Heart left ventricle (tissue), 16 donors: ENCODE measurements at regions not wholly inside any gene's neighbourhood (a gene's known extent, or its start where the extent isn't known, plus 50 kb on each side); places are given as distances from the start of the nearest gene placed in this dataset.

Experiments used
- ATAC-seq, 4 donors: fragments of 200-7000 bp; cut with Tn5 transposase; one replicate each; pipeline ENCODE4 v1.9.1; 2020 to 2022; ENCODE audit warnings: moderate library complexity in 4 of 4, mild to moderate bottlenecking in 3 of 4, moderate number of reproducible peaks in 1 of 4
- DNase-seq, 5 donors: peaks; one replicate each; pipeline ENCODE4 v3.0.0-alpha.2; 2020
- H3K27ac ChIP-seq, 12 donors: fragments of 200-600 bp; sonication (generic) in 4 of 12; one replicate each; pipeline versions ENCODE4 v1.5.0 to v1.8.0; 2016 to 2022; ENCODE audit warnings: mild to moderate bottlenecking in 2 of 12
- H3K27me3 ChIP-seq, 9 donors: fragments of 200-600 bp; sonication (generic) in 2 of 9; one replicate each; pipeline versions ENCODE4 v1.5.1 to v1.8.0; 2016 to 2022; ENCODE audit warnings: mild to moderate bottlenecking in 3 of 9
- H3K36me3 ChIP-seq, 9 donors: fragments of 200-600 bp; sonication (generic) in 2 of 9; one replicate each; pipeline versions ENCODE4 v1.5.0 to v1.8.0; 2018 to 2022; ENCODE audit warnings: mild to moderate bottlenecking in 2 of 9
- H3K4me1 ChIP-seq, 12 donors: fragments of 200-600 bp; sonication (generic) in 4 of 12; one replicate each; pipeline versions ENCODE4 v1.5.0 to v1.8.0; 2016 to 2022; ENCODE audit warnings: mild to moderate bottlenecking in 3 of 12
- H3K4me3 ChIP-seq, 12 donors: fragments of 200-600 bp; sonication (generic) in 4 of 12; one replicate each; pipeline versions ENCODE4 v1.5.0 to v1.8.0; 2017 to 2022; ENCODE audit warnings: mild to moderate bottlenecking in 9 of 12, moderate library complexity in 4 of 12
- H3K9me3 ChIP-seq, 12 donors: fragments of 200-600 bp; sonication (generic) in 4 of 12; one replicate each; pipeline versions ENCODE4 v1.5.0 to v1.8.0; 2016 to 2022; ENCODE audit warnings: mild to moderate bottlenecking in 1 of 12
- CTCF ChIP-seq, 12 donors: fragments of 200-600 bp; sonication (generic) in 4 of 12; IDR thresholded peaks; one replicate each; pipeline versions ENCODE4 v1.5.0 to v1.8.0; 2018 to 2022; ENCODE audit warnings: antibody characterized with exemption in 12 of 12, mild to moderate bottlenecking in 5 of 12
- POLR2A ChIP-seq, 2 donors: fragments of 450-650 bp; IDR thresholded peaks; one replicate each; pipeline ENCODE4 v1.6.1; 2017; ENCODE audit warnings: antibody characterized with exemption in 2 of 2, mild to moderate bottlenecking in 2 of 2, moderate library complexity in 2 of 2
- WGBS, 4 donors: extraction: QIAGEN DNeasy Blood & Tissue Kit in 2 of 4; methylation state at CpG; one replicate each; pipeline versions ENCODE4 v1.1.5 to v1.1.7; 2013 to 2018; 5-methylcytosine and 5-hydroxymethylcytosine counted together
- intact Hi-C, 10 donors: fragments of 100-400 bp; cut with DNase I; formaldehyde crosslinking; loops; one replicate each; pipeline versions ENCODE4 v1.11.1 to v1.14.2; 2022
- donor health status: ischemic (EF 13 %, LVEDD 7.1; RV severe dilation, severe dysfunction).
- donor health status: healthy with polysubstance abuse.
- donor health status: DM: no; HTN: yes; CAD: no.
- donor health status: DM: no; HTN: no; CAD: no.
- donor health status: ischemic (EF 25% LVEDD 6.9; RV normal size, moderate dysfunction).
- donor health status: ischemic (EF 25% LVEDD 5.7; RV mildly dilated, moderate dysfunction).
- donor health status: healthy.
- donor health status: DM: yes; HTN: yes; CAD: no.
- donor health status: ischemic (EF 35%, LVEDD 5.7; RV mildly dilated, moderate dysfunction).
- donor health status: nonischemic (EF 11% LVEDD 7.7; RV severe dilation, severe dysfunction).
- donor health status: DM: yes; HTN: yes; CAD: no.
- donor health status: PGD.
- donor health status: ischemic (EF 29% LVEDD 5.4; RV normal size, mild dysfunction).
- donor health status: nonischemic (EF 23%, LVEDD 6.1; RV moderate dilation, normal function).

GRCh38 chr12:115517913-115518312 lies 759.6 kb downstream of the MED13L start:
- Histone ChIP-seq H3K4me1 (peaks cover 0 to 3% (median 0%) of the 10 kb centered on the region in 12 donors), H3K36me3 (no peaks in the 10 kb centered on the region), H3K9me3 (peaks cover 0 to 27% (median 8%) of the 10 kb centered on the region in 12 donors), H3K27ac (no peak overlapping the region), H3K4me3 (no peak overlapping the region), H3K27me3 (no peaks in the 10 kb centered on the region)
- no peak for TF ChIP-seq CTCF (IDR thresholded peaks at IDR 0.05)
- no peak for TF ChIP-seq POLR2A (IDR thresholded peaks at IDR 0.05)
- no peak for ATAC-seq
- intact Hi-C loops: no loop called here
- 70 to 97% (median 89%) methylated on average over 4 of the region's 4 CpGs for WGBS, 4 donors
- no peak for DNase-seq

GRCh38 chr12:115511986-115512711 lies 765.3 kb downstream of the MED13L start:
- peaks cover 0 to 15% (median 6%) of the 10 kb centered on the region in 12 donors for H3K4me1 ChIP-seq
- H3K27ac ChIP-seq: peak overlapping the region in 1 of 12 donors; percentile 20
- H3K27me3 ChIP-seq: no peaks in the 10 kb centered on the region
- TF ChIP-seq POLR2A (IDR thresholded peaks at IDR 0.05): no peak
- TF ChIP-seq CTCF (IDR thresholded peaks at IDR 0.05): no peak
- no peaks in the 10 kb centered on the region for H3K36me3 ChIP-seq
- ATAC-seq (no peak), DNase-seq (no peak)
- H3K9me3 ChIP-seq: peaks cover 0 to 22% (median 8%) of the 10 kb centered on the region in 12 donors
- intact Hi-C loops: loop anchor here in 2 of 10 donors (5.0 kb wide), 2 partner anchors 70 to 80 kb away; no protein-coding TSS in a partner anchor
- H3K4me3 ChIP-seq: no peak overlapping the region

GRCh38 chr12:115511305-115511704 lies 766.2 kb downstream of the MED13L start:
- 66 to 93% (median 90%) methylated on average over 2 of the region's 2 CpGs for WGBS, 4 donors
- Histone ChIP-seq H3K4me1 (peaks cover 0 to 22% (median 8%) of the 10 kb centered on the region in 12 donors), H3K4me3 (no peak overlapping the region), H3K9me3 (peaks cover 0 to 16% (median 7%) of the 10 kb centered on the region in 12 donors), H3K27ac (peak overlapping the region in 1 of 12 donors; percentile 20), H3K27me3 (no peaks in the 10 kb centered on the region), H3K36me3 (no peaks in the 10 kb centered on the region)
- ATAC-seq (no peak), DNase-seq (no peak)
- intact Hi-C loops: loop anchor here in 2 of 10 donors (5.0 kb wide), 2 partner anchors 71 to 81 kb away; no protein-coding TSS in a partner anchor
- TF ChIP-seq CTCF (IDR thresholded peaks at IDR 0.05): no peak
- TF ChIP-seq POLR2A (IDR thresholded peaks at IDR 0.05): no peak

- H3K9me3 ChIP-seq: peaks cover 0 to 16% (median 7%) of the 10 kb centered on the region in 12 donors
- H3K27me3 ChIP-seq: no peaks in the 10 kb centered on the region
- no peak for DNase-seq
- no peak overlapping the region for H3K4me3 ChIP-seq
- TF ChIP-seq CTCF (IDR thresholded peaks at IDR 0.05): no peak
- TF ChIP-seq POLR2A (IDR thresholded peaks at IDR 0.05): no peak
- 95 to 98% (median 96%) methylated on average over 4 of the region's 4 CpGs for WGBS, 4 donors
- H3K36me3 ChIP-seq: no peaks in the 10 kb centered on the region
- peak overlapping the region in 4 of 12 donors; percentile 14 to 67 (median 38) for H3K27ac ChIP-seq
- peaks cover 0 to 37% (median 18%) of the 10 kb centered on the region in 12 donors for H3K4me1 ChIP-seq
- intact Hi-C loops: loop anchor here in 6 of 10 donors (2.0 to 10.0 kb wide), 7 partner anchors 57 to 824 kb away; partner anchors contain the start of gene TBX3 (in 1 of the 6)
- ATAC-seq: no peak
These were observed 768.5 kb downstream of the MED13L start for GRCh38 chr12:115508990-115509389.
